ENCODE measurements at regions not wholly inside any gene's neighbourhood (a gene's known extent, or its start where the extent isn't known, plus 50 kb on each side); places are given as distances from the start of the nearest gene placed in this dataset.
"Not testable (repeated sequence)": the region's sequence is repeated elsewhere in the genome, so short reads cannot be mapped to it uniquely, and the experiment has no call there.

DNA sequence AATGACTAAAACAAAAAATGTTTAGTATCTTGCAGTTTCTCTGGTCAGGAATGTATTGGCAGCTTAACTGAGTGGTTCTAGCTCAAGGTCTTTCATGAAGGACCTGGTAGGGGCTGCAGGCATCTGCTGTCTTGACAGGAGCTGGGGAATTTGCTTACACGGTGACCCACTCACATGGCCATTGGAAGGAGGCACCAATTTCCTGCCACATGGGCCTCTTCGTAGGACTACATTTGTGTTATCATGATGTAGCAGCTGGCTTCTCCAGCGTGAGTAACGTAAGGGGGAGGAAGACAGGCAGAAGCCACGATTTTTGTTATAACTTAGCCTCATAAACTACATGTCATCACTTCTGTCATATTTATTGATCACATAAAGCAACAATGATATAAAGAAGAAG, 376.3 kb downstream of the AMY1C start:
- ATAC-seq (no peak), DNase-seq (no peak)
- intact Hi-C loops (cut with DNase I), result no loop called here

- no peak for DNase-seq
- no peak for ATAC-seq
- intact Hi-C loops (cut with DNase I), result loop anchor here in 1 of 2 donors (5.0 kb wide), 1 partner anchor 345 kb away; no protein-coding TSS in a partner anchor
Observed at GRCh38 chr1:104132382-104132973, 382.8 kb downstream of the AMY1C start.

- DNase-seq; ATAC-seq; intact Hi-C loops (cut with DNase I): not testable (repeated sequence)
Observed at GRCh38 chr1:104135036-104135435, 385.3 kb downstream of the AMY1C start.

GRCh38 chr1:104136621-104137020, 386.9 kb downstream of the AMY1C start:
- intact Hi-C loops (cut with DNase I), result no loop called here

DNA sequence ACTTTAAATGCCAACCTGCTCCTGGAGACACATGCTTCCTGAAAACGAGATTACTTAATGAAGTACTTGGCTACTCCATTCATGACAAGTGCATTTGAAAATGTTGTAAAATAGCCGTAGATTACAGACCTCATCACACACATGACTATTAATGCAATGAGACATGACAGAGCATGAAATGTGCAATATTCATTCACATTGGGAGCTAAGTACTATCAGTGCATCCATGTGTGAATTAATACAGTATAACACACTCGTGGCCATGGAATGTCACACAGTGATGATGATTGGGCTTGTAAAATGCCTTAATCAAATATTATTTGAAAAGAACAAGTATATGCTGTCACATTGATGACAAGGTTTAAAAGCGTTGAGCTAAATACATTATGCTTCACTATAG, 407.0 kb downstream of the AMY1C start:
- ATAC-seq (no peak), DNase-seq (no peak)
- intact Hi-C loops (cut with DNase I), result no loop called here

More at GRCh38 chr1:104136621-104137020, 386.9 kb downstream of the AMY1C start:
- DNase-seq (no peak), ATAC-seq (no peak)

GRCh38 chr1:104163912-104164476, 414.3 kb downstream of the AMY1C start:
- intact Hi-C loops (cut with DNase I), result no loop called here
- no peak for DNase-seq
- no peak for ATAC-seq

GRCh38 chr1:104172243-104172681, 422.6 kb downstream of the AMY1C start:
- intact Hi-C loops (cut with DNase I), result no loop called here
- DNase-seq, result no peak
- no peak for ATAC-seq

GRCh38 chr1:104182251-104182650, 432.6 kb downstream of the AMY1C start:
- DNase-seq, result no peak
- ATAC-seq, result no peak
- intact Hi-C loops (cut with DNase I), result no loop called here

DNA sequence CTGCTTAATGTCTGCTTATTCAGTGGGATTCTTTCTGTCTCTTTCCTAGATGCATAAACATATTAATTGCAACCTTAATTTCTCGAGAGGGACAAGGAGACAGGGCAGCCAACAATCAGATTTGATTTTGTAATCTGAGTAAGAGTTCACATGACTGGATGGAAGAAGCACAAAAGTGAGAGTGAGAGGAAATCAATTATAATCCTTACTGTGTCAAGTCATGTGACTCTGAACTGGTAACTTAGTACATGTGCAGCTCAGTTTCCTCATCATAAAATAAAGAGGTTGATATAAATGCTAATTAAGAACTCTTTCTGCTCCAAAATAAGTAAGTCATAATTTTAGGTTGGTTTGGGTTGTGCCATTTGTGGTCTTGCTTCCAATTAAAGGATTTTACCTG, 439.5 kb downstream of the AMY1C start:
- ATAC-seq, result no peak
- intact Hi-C loops (cut with DNase I), result no loop called here
- no peak for DNase-seq

GRCh38 chr1:104190821-104191220, 441.1 kb downstream of the AMY1C start:
- intact Hi-C loops (cut with DNase I), result no loop called here
- ATAC-seq (no peak), DNase-seq (no peak)

GRCh38 chr1:104195395-104195794, 445.7 kb downstream of the AMY1C start:
- ATAC-seq (no peak), DNase-seq (no peak)
- intact Hi-C loops (cut with DNase I), result no loop called here

DNA sequence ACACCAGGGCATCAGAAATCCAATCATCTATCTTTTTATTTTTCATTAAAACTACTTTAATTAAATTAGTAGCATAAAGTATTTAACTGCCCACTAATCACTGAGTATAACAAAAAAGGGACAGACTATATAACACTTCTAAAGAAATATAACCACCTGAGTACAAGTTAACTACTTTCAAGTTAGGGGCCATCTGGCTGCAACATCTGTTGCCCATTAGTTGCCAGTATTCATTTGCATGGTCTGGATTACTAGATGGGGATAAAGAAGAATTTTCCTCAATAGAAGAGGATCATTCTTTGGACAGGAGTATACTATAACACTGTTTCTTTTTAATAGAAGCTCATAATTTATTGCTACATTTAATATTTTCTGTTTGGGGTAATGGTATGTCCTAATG, 446.4 kb downstream of the AMY1C start:
- DNase-seq, result no peak
- ATAC-seq, result no peak
- intact Hi-C loops (cut with DNase I), result no loop called here

DNA sequence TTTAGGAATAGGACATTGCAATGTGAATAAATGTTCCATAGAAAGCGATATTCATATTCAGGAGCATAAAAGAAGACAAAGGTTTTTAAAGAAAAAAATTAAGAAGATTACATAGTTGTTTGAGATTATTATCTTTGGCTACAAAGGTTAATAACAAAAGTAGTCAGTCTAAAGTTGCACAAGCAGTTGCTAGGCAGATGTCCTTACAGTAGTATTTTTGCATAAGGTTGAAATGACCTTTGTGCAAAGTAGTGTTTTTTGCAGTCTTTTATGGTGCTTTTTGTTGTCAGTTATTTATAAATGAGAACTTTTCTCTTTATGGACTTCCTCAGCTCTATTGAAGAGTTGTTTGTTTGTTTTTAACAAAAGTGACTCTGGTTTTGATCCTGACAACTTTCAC, 447.8 kb downstream of the AMY1C start:
- intact Hi-C loops (cut with DNase I), result no loop called here
- DNase-seq, result no peak
- no peak for ATAC-seq

GRCh38 chr1:104212239-104212638, 462.5 kb downstream of the AMY1C start:
- intact Hi-C loops (cut with DNase I), result no loop called here
- DNase-seq, result no peak
- ATAC-seq, result no peak

- ATAC-seq; intact Hi-C loops (cut with DNase I); DNase-seq: not testable (repeated sequence)
Observed at GRCh38 chr1:104217395-104217986, 467.8 kb downstream of the AMY1C start.

- no peak for DNase-seq
- intact Hi-C loops (cut with DNase I), result no loop called here
- ATAC-seq, result no peak
Observed at GRCh38 chr1:104229860-104230259, 480.2 kb downstream of the AMY1C start.

- ATAC-seq, result no peak
- intact Hi-C loops (cut with DNase I), result no loop called here
- DNase-seq, result no peak
Observed at GRCh38 chr1:104231676-104232075, 482.0 kb downstream of the AMY1C start.

DNA sequence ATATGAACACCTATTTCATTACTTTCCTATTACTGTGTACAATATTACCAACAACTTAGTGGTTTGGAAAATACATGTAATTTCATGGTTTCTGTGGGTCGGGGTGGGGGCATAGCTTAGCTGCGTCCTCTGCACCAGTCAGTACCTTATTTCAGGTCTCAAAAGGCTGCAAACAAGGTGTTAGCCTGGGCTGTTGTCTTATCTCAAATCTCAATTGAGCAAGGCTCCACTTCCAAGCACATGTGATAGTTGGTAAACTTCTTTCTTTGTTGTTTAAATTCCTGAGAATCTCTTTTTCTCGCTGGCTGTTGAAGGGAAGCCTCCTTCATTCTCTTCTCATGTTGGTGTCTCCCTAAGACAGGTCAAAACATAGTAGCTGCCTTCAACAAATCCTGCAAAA, 485.4 kb downstream of the AMY1C start:
- ATAC-seq, result no peak
- no peak for DNase-seq
- intact Hi-C loops (cut with DNase I), result no loop called here

DNA sequence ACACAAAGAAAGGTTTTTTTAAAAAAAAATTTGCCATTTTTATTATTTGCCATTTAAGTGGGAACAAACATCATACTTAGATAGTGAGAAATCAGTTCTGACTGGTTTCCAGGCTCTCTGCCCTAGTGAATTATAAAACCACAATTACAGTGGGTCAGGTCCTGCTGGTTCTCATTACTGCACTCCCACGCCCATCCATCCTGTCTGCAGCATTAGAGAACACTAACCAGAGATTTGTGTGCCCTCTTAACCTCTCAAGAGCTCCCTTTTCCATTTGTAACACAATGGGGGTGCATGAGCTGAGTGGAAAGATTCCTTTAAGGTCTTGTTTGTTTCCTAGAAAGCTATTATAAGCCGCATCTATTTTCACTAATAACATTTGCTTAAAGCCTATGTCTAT, 489.3 kb downstream of the AMY1C start:
- ATAC-seq (no peak), DNase-seq (no peak)
- intact Hi-C loops (cut with DNase I), result no loop called here

GRCh38 chr1:104248385-104248784, 498.7 kb downstream of the AMY1C start:
- no peak for ATAC-seq

DNA sequence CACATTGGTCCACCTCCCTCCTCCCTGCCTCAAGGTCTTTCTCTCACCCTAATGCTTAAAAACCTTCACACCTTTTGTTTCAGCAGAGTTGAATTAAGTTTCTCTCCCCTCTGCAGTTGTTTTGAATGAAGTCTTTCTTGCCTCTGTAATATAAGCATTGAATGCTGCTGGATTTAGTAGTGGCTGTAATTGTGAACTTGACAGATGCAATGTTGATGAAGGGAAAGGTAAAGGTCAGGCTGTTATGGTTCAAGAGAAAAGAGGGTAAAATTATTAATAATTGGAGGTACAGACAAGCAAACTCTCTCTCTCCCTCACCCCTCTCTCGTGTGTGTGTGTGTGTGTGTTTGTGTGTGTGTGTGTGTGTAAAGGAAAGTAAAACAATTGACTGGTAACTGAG, 509.8 kb downstream of the AMY1C start:
- ATAC-seq, result no peak
- DNase-seq, result no peak
- intact Hi-C loops (cut with DNase I), result no loop called here

More at GRCh38 chr1:104248385-104248784, 498.7 kb downstream of the AMY1C start:
- DNase-seq, result no peak
- intact Hi-C loops (cut with DNase I), result no loop called here

Data from left cardiac atrium (tissue), 4 donors.